SK-N-MC (cell line): ENCODE measurements at regions not wholly inside any gene's neighbourhood (a gene's known extent, or its start where the extent isn't known, plus 50 kb on each side); places are given as distances from the start of the nearest gene placed in this dataset.

Experiments used
- EZH2 ChIP-seq: fragments of 200-600 bp; sonication (generic); IDR thresholded peaks from one replicate; pipeline ENCODE4 v1.6.1; 2017; ENCODE audit warnings: antibody characterized with exemption
- FOXP2 ChIP-seq: optimal IDR thresholded peaks from 2 replicates; pipeline ENCODE3; 2011; ENCODE audit warnings: mild to moderate bottlenecking, moderate library complexity; ENCODE audit not compliant: insufficient read depth; ENCODE audit errors: extremely low read length, control extremely low read depth
- POLR2AphosphoS5 ChIP-seq: IDR thresholded peaks from 2 replicates; pipeline ENCODE4 v1.6.1; 2012; ENCODE audit warnings: mild to moderate bottlenecking, low read depth, low read length, borderline replicate concordance

DNA sequence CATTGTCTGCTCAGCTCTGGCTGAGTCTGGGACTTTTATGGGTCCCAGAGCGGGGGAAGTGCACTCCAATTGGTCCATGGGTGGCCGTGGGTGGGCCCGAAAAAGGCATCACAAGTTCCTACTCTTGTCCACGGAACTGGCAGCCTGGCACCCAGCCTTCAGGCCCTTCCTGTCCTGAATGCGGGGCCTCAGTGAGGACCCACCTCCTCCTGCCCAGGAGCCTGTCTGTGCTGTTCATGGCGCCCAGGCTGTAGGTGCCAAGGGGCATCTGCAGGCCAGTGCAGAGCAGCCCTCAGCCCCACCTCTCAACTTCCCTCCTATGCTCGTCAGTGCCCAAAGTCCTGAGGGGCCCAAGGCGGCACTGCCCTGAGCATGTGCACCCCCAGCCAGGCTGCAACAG lies 411.7 kb upstream of the KIRREL3 start:
- TF ChIP-seq EZH2: no peak
- no peak for TF ChIP-seq POLR2AphosphoS5
- no peak for TF ChIP-seq FOXP2
